WTC11 (cell line): ENCODE measurements at regions not wholly inside any gene's neighbourhood (a gene's known extent, or its start where the extent isn't known, plus 50 kb on each side); places are given as distances from the start of the nearest gene placed in this dataset.

Source experiments
- ATAC-seq: fragments of 200-7000 bp; cut with Tn5 transposase; 2 replicates; pipeline ENCODE4 v1.10.0; 2021; ENCODE audit warnings: mild to moderate bottlenecking, moderate library complexity
- CTCF ChIA-PET: fragments of 300-600 bp; sonication (Branson Sonifier 250); formaldehyde crosslinking; loops from one replicate; lab custom pipeline; 2021; ENCODE audit warnings: antibody characterized with exemption; lab: Charles Lee
- POLR2A ChIA-PET: fragments of 350-600 bp; sonication (Branson Sonifier 250); formaldehyde crosslinking; loops from one replicate; lab custom pipeline; 2021; ENCODE audit warnings: antibody characterized with exemption; lab: Charles Lee
- DNase-seq: peaks from one replicate; pipeline ENCODE4 v3.0.0; 2021; ENCODE audit warnings: low spot score
- H3K27ac Mint-ChIP-seq: 2 replicates; pipeline ENCODE4 v1.8.0; 2021; ENCODE audit warnings: mixed read lengths
- H3K27me3 Mint-ChIP-seq: 2 replicates; pipeline ENCODE4 v1.8.0; 2021; ENCODE audit warnings: low read depth, mild to moderate bottlenecking, moderate library complexity, mixed read lengths
- H3K36me3 Mint-ChIP-seq: 2 replicates; pipeline ENCODE4 v1.8.0; 2021; ENCODE audit warnings: mixed read lengths
- H3K4me1 Mint-ChIP-seq: 2 replicates; pipeline ENCODE4 v1.8.0; 2022; ENCODE audit warnings: mixed read lengths
- H3K4me3 Mint-ChIP-seq: 2 replicates; pipeline ENCODE4 v1.8.0; 2021; ENCODE audit warnings: mild to moderate bottlenecking, moderate library complexity, mixed read lengths
- H3K9me3 Mint-ChIP-seq: 2 replicates; pipeline ENCODE4 v1.8.0; 2021; ENCODE audit warnings: mixed read lengths
- ATF2 ChIP-seq: sonication (generic); formaldehyde crosslinking; IDR thresholded peaks from 2 replicates; pipeline ENCODE4 v1.8.1; 2022; ENCODE audit warnings: low read depth, missing genetic modification reagents, borderline replicate concordance
- ATF3 ChIP-seq: sonication (generic); formaldehyde crosslinking; conservative IDR thresholded peaks from 2 replicates; pipeline ENCODE4 v1.8.1; 2022; ENCODE audit warnings: mild to moderate bottlenecking, missing genetic modification reagents
- ATF6 ChIP-seq: sonication (generic); formaldehyde crosslinking; IDR thresholded peaks from 2 replicates; pipeline ENCODE4 v1.8.1; 2023; ENCODE audit warnings: mild to moderate bottlenecking, missing genetic modification reagents
- CTCF ChIP-seq: fragments of 200-600 bp; IDR thresholded peaks from 2 replicates; pipeline ENCODE4 v1.8.0; 2022; ENCODE audit warnings: antibody characterized with exemption
- E2F4 ChIP-seq: sonication (generic); formaldehyde crosslinking; IDR thresholded peaks from 2 replicates; pipeline ENCODE4 v1.8.1; 2022; ENCODE audit warnings: low read depth, mild to moderate bottlenecking, moderate library complexity, missing genetic modification reagents, borderline replicate concordance
- E2F5 ChIP-seq: sonication (generic); formaldehyde crosslinking; IDR thresholded peaks from 2 replicates; pipeline ENCODE4 v1.8.1; 2022; ENCODE audit warnings: mild to moderate bottlenecking, moderate library complexity, missing genetic modification reagents
- EMX1 ChIP-seq: fragments of 250-450 bp; sonication (Bioruptor Pico); IDR thresholded peaks from 2 replicates; pipeline ENCODE4 v1.8.0; 2021; ENCODE audit warnings: mild to moderate bottlenecking
- ERG ChIP-seq: fragments of 250-450 bp; sonication (Bioruptor Pico); IDR thresholded peaks from 2 replicates; pipeline ENCODE4 v1.8.0; 2021; ENCODE audit warnings: mild to moderate bottlenecking
- ETV6 ChIP-seq: sonication (generic); formaldehyde crosslinking; IDR thresholded peaks from 2 replicates; pipeline ENCODE4 v1.8.1; 2022; ENCODE audit warnings: mild to moderate bottlenecking, missing genetic modification reagents
- GABPB1 ChIP-seq: sonication (generic); formaldehyde crosslinking; IDR thresholded peaks from 2 replicates; pipeline ENCODE4 v1.8.1; 2023; ENCODE audit warnings: mild to moderate bottlenecking, missing genetic modification reagents
- HMGA2 ChIP-seq: fragments of 250-450 bp; sonication (Bioruptor Pico); IDR thresholded peaks from 2 replicates; pipeline ENCODE4 v1.4.0; 2021; ENCODE audit warnings: mild to moderate bottlenecking, moderate library complexity
- HMGXB4 ChIP-seq: sonication (generic); formaldehyde crosslinking; IDR thresholded peaks from 2 replicates; pipeline ENCODE4 v1.8.1; 2023; ENCODE audit warnings: mild to moderate bottlenecking, moderate library complexity, missing genetic modification reagents
- IRF1 ChIP-seq: sonication (generic); formaldehyde crosslinking; IDR thresholded peaks from 2 replicates; pipeline ENCODE4 v1.8.0; 2023; ENCODE audit warnings: missing genetic modification reagents
- MXD4 ChIP-seq: fragments of 250-450 bp; sonication (Bioruptor Pico); IDR thresholded peaks from 2 replicates; pipeline ENCODE4 v1.8.0; 2021; ENCODE audit warnings: mild to moderate bottlenecking, moderate library complexity, borderline replicate concordance
- NR2C2 ChIP-seq: sonication (generic); formaldehyde crosslinking; IDR thresholded peaks from 2 replicates; pipeline ENCODE4 v1.8.0; 2022; ENCODE audit warnings: mild to moderate bottlenecking, missing genetic modification reagents
- TEAD4 ChIP-seq: sonication (generic); formaldehyde crosslinking; IDR thresholded peaks from 2 replicates; pipeline ENCODE4 v1.8.0; 2022; ENCODE audit warnings: mild to moderate bottlenecking, missing genetic modification reagents
- ZMAT4 ChIP-seq: fragments of 250-450 bp; sonication (Bioruptor Pico); IDR thresholded peaks from 2 replicates; pipeline ENCODE4 v1.9.0; 2021; ENCODE audit warnings: mild to moderate bottlenecking
- ZNF121 ChIP-seq: sonication (generic); formaldehyde crosslinking; IDR thresholded peaks from 2 replicates; pipeline ENCODE4 v1.8.0; 2023; ENCODE audit warnings: missing genetic modification reagents
- ZNF138 ChIP-seq: sonication (generic); formaldehyde crosslinking; conservative IDR thresholded peaks from 2 replicates; pipeline ENCODE4 v1.8.1; 2022; ENCODE audit warnings: mild to moderate bottlenecking, moderate library complexity, missing genetic modification reagents
- ZNF263 ChIP-seq: sonication (generic); formaldehyde crosslinking; IDR thresholded peaks from 2 replicates; pipeline ENCODE4 v1.8.1; 2022; ENCODE audit warnings: low read depth, mild to moderate bottlenecking, moderate library complexity, missing genetic modification reagents
- ZNF512 ChIP-seq: sonication (generic); formaldehyde crosslinking; IDR thresholded peaks from 2 replicates; pipeline ENCODE4 v1.8.1; 2022; ENCODE audit warnings: missing genetic modification reagents, borderline replicate concordance

GRCh38 chr18:29188760-29189159 lies 1011.8 kb upstream of the CDH2 start (continued):
- TF ChIP-seq ERG (CRISPR knock-in tag) = no peak

GRCh38 chr18:29185801-29186200 lies 1008.9 kb upstream of the CDH2 start:
- no peaks in the 10 kb centered on the region for H3K27me3 Mint-ChIP-seq
- no peak for DNase-seq
- no peaks in the 10 kb centered on the region for H3K9me3 Mint-ChIP-seq
- CTCF ChIA-PET = no interaction called here
- no peak for TF ChIP-seq ZNF138 (CRISPR knock-in tag)
- TF ChIP-seq HMGA2 (CRISPR knock-in tag) = no peak
- TF ChIP-seq IRF1 (CRISPR knock-in tag) = no peak
- no peak for TF ChIP-seq E2F5 (CRISPR knock-in tag)
- TF ChIP-seq NR2C2 (CRISPR knock-in tag) = no peak
- no peak for TF ChIP-seq ATF3 (CRISPR knock-in tag)
- TF ChIP-seq ETV6 (CRISPR knock-in tag) = no peak
- TF ChIP-seq ZNF512 = no peak
- no peak for TF ChIP-seq E2F4 (CRISPR knock-in tag)
- no peak for ATAC-seq
- peaks cover 14% of the 10 kb centered on the region for H3K4me1 Mint-ChIP-seq
- no peak overlapping the region for H3K27ac Mint-ChIP-seq
- H3K4me3 Mint-ChIP-seq = no peak overlapping the region
- no peaks in the 10 kb centered on the region for H3K36me3 Mint-ChIP-seq
- POLR2A ChIA-PET = no interaction called here

GRCh38 chr18:29184654-29185053 lies 1007.7 kb upstream of the CDH2 start:
- POLR2A ChIA-PET = no interaction called here
- peaks cover 11% of the 10 kb centered on the region for H3K4me1 Mint-ChIP-seq
- H3K36me3 Mint-ChIP-seq = no peaks in the 10 kb centered on the region
- no peak overlapping the region for H3K4me3 Mint-ChIP-seq
- H3K9me3 Mint-ChIP-seq = no peaks in the 10 kb centered on the region
- DNase-seq = no peak
- CTCF ChIA-PET = no interaction called here
- no peak overlapping the region for H3K27ac Mint-ChIP-seq
- no peaks in the 10 kb centered on the region for H3K27me3 Mint-ChIP-seq
- ATAC-seq = no peak
- no peak for TF ChIP-seq CTCF
- TF ChIP-seq TEAD4 (CRISPR knock-in tag) = no peak
- TF ChIP-seq HMGXB4 (CRISPR knock-in tag) = no peak
- no peak for TF ChIP-seq ZNF263 (CRISPR knock-in tag)
- TF ChIP-seq ATF2 = no peak
- no peak for TF ChIP-seq ZMAT4 (CRISPR knock-in tag)
- no peak for TF ChIP-seq ZNF121 (CRISPR knock-in tag)
- no peak for TF ChIP-seq EMX1 (CRISPR knock-in tag)
- no peak for TF ChIP-seq GABPB1 (CRISPR knock-in tag)
- no peak for TF ChIP-seq MXD4 (CRISPR knock-in tag)
- TF ChIP-seq ATF6 (CRISPR knock-in tag) = no peak
